ENCODE measurements at regions not wholly inside any gene's neighbourhood (a gene's known extent, or its start where the extent isn't known, plus 50 kb on each side); places are given as distances from the start of the nearest gene placed in this dataset.

GRCh38 chr13:82407321-82407720, 1475.0 kb downstream of the SLITRK1 start:
- TF ChIP-seq SPI1 (IDR thresholded peaks at IDR 0.05; ENCODE audit: borderline replicate concordance, low read depth) (no peak), CTCF (IDR thresholded peaks at IDR 0.05; ENCODE audit: insufficient read depth, low read length) (no peak), REST (IDR thresholded peaks at IDR 0.05; ENCODE audit: insufficient replicate concordance, low read depth) (no peak), GABPA (IDR thresholded peaks at IDR 0.05; ENCODE audit: low read depth) (no peak)

Measured in HL-60 (cell line).